SU-DHL-6 (cell line): ENCODE measurements at regions not wholly inside any gene's neighbourhood (a gene's known extent, or its start where the extent isn't known, plus 50 kb on each side); places are given as distances from the start of the nearest gene placed in this dataset.

Experiments used
- CTCF ChIP-seq: fragments of 200-600 bp; sonication (generic); IDR thresholded peaks from one replicate; pipeline ENCODE4 v1.5.1; 2017; ENCODE audit warnings: antibody characterized with exemption, mild to moderate bottlenecking, low read length, moderate library complexity; ENCODE audit not compliant: insufficient read depth, poor library complexity, severe bottlenecking
- EZH2phosphoT487 ChIP-seq: fragments of 200-600 bp; sonication (generic), shearing (Covaris generic); conservative IDR thresholded peaks from 2 replicates; pipeline ENCODE4 v1.6.1; 2018; ENCODE audit warnings: mild to moderate bottlenecking, antibody characterized with exemption, low read length, moderate library complexity, mixed read lengths

GRCh38 chr21:23801292-23801691 is 1806.0 kb downstream of the MRPL39 start:
- TF ChIP-seq CTCF (no peak), EZH2phosphoT487 (no peak)
